ENCODE measurements at regions not wholly inside any gene's neighbourhood (a gene's known extent, or its start where the extent isn't known, plus 50 kb on each side); places are given as distances from the start of the nearest gene placed in this dataset.

- no peak for TF ChIP-seq CTCF (IDR thresholded peaks at IDR 0.05)
- TF ChIP-seq POLR2AphosphoS5 (IDR thresholded peaks at IDR 0.05) = no peak
- no peak for TF ChIP-seq POLR2A (IDR thresholded peaks at IDR 0.05)
- TF ChIP-seq EP300 (IDR thresholded peaks at IDR 0.05) = no peak
Observed at GRCh38 chr15:72872066-72872845, 88.7 kb upstream of the ADPGK start.

Data from suprapubic skin (tissue), 4 donors.